ENCODE measurements at regions not wholly inside any gene's neighbourhood (a gene's known extent, or its start where the extent isn't known, plus 50 kb on each side); places are given as distances from the start of the nearest gene placed in this dataset.

DNA sequence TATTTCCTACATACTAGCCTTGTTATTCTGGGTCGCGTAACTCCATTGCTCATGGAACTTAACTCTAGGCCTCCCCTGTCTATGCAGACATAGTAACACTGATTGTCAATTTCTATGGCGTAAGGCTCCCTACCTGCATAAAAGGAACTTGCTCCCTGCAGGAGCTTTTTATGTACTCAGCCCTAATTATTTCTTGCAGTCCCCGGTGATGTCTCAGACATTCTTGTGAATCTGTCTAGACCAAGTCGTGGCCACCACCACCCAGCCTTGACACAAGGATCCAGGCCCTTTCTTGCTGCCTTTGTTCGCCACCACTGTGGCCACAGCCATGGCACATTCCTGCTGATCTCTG is 189.5 kb upstream of the CTAGE1 start:
- TF ChIP-seq POLR2AphosphoS5 (IDR thresholded peaks at IDR 0.05; ENCODE audit: borderline replicate concordance, low read depth, low read length) (no peak), EZH2 (IDR thresholded peaks at IDR 0.05) (no peak)
